Naive thymus-derived CD8-positive, alpha-beta T cell (primary cell): ENCODE measurements at regions not wholly inside any gene's neighbourhood (a gene's known extent, or its start where the extent isn't known, plus 50 kb on each side); places are given as distances from the start of the nearest gene placed in this dataset.

Source experiments
- ATAC-seq, 2 donors: fragments of 150-1000 bp; cut with Tn5 transposase in 1 of 2; sonication (Bioruptor Pico), chemical (Tn5 transposase) in 1 of 2; 1 replicate in 1 of 2; 2 replicates in 1 of 2; pipeline ENCODE4 v1.10.0; 2021; ENCODE audit warnings: mild to moderate bottlenecking in 2 of 2, moderate library complexity in 2 of 2
- POLR2A ChIA-PET: fragments of 350-600 bp; sonication (Branson Sonifier 250); formaldehyde crosslinking; loops from one replicate; lab custom pipeline; 2021; ENCODE audit warnings: antibody characterized with exemption; lab: Charles Lee
- DNase-seq, 10 donors: peaks; one replicate each; pipeline versions ENCODE4 v3.0.0 to v3.0.0-alpha.2; 2020 to 2022
- H3K27ac Mint-ChIP-seq, 10 donors: one replicate each; pipeline ENCODE4 v1.8.0; 2020 to 2022; ENCODE audit warnings: mild to moderate bottlenecking in 10 of 10, mixed read lengths in 10 of 10, moderate library complexity in 4 of 10, inconsistent platforms in 1 of 10
- H3K27me3 Mint-ChIP-seq, 5 donors: one replicate each; pipeline ENCODE4 v1.8.0; 2021 to 2022; ENCODE audit warnings: mixed read lengths in 5 of 5
- H3K36me3 Mint-ChIP-seq, 3 donors: one replicate each; pipeline ENCODE4 v1.8.0; 2020 to 2022; ENCODE audit warnings: mixed read lengths in 3 of 3, mild to moderate bottlenecking in 2 of 3, inconsistent platforms in 1 of 3
- H3K4me1 Mint-ChIP-seq, 4 donors: one replicate each; pipeline ENCODE4 v1.8.0; 2021 to 2022; ENCODE audit warnings: mixed read lengths in 4 of 4
- H3K4me3 Mint-ChIP-seq, 10 donors: one replicate each; pipeline ENCODE4 v1.8.0; 2020 to 2022; ENCODE audit warnings: mild to moderate bottlenecking in 10 of 10, mixed read lengths in 10 of 10, moderate library complexity in 6 of 10, inconsistent platforms in 1 of 10
- H3K9me3 Mint-ChIP-seq, 9 donors: one replicate each; pipeline ENCODE4 v1.8.0; 2020 to 2022; ENCODE audit warnings: mixed read lengths in 9 of 9, mild to moderate bottlenecking in 3 of 9, inconsistent platforms in 1 of 9, moderate library complexity in 1 of 9

DNA sequence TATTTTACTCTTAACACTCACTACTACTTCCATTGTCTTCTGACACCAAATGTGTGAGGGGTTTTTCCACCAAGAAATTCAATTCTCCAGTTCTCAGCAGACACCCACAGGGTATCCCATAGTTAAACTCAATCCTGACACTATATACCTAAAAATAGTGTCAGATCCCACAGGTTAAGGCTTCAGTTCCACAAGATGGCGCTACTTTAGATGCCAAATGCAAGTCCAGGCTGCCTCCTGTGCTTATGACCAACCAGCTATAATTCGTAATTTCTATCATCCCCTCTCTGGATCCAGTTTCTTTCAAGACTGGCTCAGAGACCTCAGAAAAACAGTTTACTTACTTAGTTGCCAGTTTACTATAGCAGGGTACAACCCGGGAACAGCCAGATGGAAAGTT lies 1146.2 kb upstream of the SPRY2 start:
- DNase-seq (no peak), ATAC-seq (no peak)
- Mint-ChIP-seq H3K4me1 (no peaks in the 10 kb centered on the region), H3K36me3 (no peaks in the 10 kb centered on the region), H3K9me3 (peaks cover 0 to 22% (median 4%) of the 10 kb centered on the region in 9 donors), H3K27me3 (no peaks in the 10 kb centered on the region), H3K4me3 (no peak overlapping the region), H3K27ac (no peak overlapping the region)
- POLR2A ChIA-PET = no interaction called here

DNA sequence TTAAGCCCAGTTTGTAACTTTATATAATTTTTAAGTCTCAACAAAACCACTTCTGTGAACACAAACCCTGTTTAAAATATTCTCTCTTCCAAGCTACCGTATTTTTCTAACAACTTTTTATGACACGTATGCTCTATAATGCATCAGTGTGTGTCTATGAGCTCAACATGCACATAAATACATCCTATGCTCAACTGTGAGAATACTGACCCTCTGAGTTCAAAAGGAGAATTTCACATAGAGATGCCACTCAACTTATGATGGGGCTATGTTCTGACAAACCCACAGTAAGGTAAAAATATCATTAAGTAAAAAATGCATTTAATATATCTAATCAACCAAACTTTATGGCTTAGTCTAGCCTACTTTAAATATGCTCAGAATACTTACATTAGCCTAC lies 1139.7 kb upstream of the SPRY2 start:
- no peak for DNase-seq
- no peaks in the 10 kb centered on the region for H3K36me3 Mint-ChIP-seq
- peaks cover 0 to 22% (median 11%) of the 10 kb centered on the region in 9 donors for H3K9me3 Mint-ChIP-seq
- POLR2A ChIA-PET = no interaction called here
- no peaks in the 10 kb centered on the region for H3K4me1 Mint-ChIP-seq
- H3K4me3 Mint-ChIP-seq = no peak overlapping the region
- H3K27me3 Mint-ChIP-seq = no peaks in the 10 kb centered on the region
- ATAC-seq = no peak
- H3K27ac Mint-ChIP-seq = no peak overlapping the region

DNA sequence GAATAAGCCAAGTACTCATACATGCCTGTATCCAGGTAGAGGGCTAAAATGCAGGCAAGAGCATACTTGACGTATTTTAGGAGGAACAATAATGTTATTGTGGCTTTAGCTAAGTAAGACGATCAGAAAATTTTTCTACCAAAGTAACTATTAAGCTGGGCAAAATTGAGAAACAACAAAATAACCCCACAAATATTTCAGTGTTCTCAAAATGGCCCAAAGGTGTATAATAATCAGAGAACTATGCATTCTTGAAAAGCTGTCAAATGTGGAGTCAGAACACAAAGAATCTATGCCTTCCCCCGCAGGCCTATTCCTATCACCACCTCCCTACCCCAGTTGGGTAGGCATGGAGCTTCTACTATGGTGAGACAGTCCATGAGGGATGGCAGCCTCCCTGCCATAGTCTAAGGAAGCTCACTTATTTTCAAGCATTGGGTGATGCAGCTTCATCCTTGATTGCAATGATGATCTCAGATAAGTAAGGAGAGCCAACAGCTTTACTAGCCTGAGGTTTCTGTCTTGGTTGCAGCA lies 1132.5 kb upstream of the SPRY2 start:
- Mint-ChIP-seq H3K4me3 (no peak overlapping the region), H3K36me3 (no peaks in the 10 kb centered on the region), H3K27me3 (no peaks in the 10 kb centered on the region), H3K27ac (no peak overlapping the region), H3K9me3 (peaks cover 0 to 36% (median 8%) of the 10 kb centered on the region in 9 donors), H3K4me1 (no peaks in the 10 kb centered on the region)
- DNase-seq (peak in 1 of 10 donors; percentile 53), ATAC-seq (no peak)
- POLR2A ChIA-PET = no interaction called here

DNA sequence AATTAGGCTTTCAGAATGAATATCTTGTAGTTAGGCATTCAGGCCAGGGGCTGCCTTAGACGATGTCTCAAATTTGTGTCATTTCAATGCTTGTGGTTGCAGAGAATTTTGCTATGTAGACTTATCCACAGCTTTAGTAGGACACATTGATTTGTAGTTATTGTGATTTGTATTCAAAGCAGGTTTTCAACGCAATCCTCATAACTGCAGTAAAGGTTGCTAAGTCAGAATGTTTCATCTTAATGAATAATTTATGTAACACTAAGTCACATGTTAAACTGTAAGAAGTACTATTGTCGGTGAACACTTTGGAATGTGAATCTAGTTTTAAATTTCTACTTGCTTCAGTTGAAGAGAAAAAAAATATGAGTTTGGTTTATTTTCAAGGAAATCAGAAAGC lies 1117.2 kb upstream of the SPRY2 start:
- ATAC-seq (no peak), DNase-seq (no peak)
- Mint-ChIP-seq H3K27me3 (no peaks in the 10 kb centered on the region), H3K4me1 (no peaks in the 10 kb centered on the region), H3K4me3 (no peak overlapping the region), H3K36me3 (no peaks in the 10 kb centered on the region), H3K9me3 (peaks cover 0 to 20% (median 13%) of the 10 kb centered on the region in 9 donors), H3K27ac (no peak overlapping the region)
- POLR2A ChIA-PET = no interaction called here

DNA sequence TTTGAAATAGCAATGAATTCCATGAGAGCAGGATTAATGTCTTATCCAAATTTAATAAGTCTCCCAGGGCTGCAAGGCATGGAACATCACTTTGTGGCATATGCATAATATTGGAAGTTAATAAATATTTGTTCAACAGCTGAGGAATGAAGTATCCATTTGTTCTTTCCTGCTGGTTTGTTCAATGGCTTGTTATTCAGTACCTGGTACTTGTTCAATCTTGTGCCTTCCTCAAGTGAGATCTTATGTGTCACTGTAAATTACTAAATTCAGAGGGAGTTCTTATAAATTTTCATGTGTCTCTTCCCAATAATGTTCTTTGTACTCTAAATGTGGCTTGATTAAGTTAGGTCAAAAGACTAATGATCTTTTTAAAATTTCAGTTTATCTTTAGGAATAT lies 1105.5 kb upstream of the SPRY2 start:
- POLR2A ChIA-PET = no interaction called here
- peaks cover 0 to 30% (median 12%) of the 10 kb centered on the region in 9 donors for H3K9me3 Mint-ChIP-seq
- DNase-seq = no peak
- no peaks in the 10 kb centered on the region for H3K4me1 Mint-ChIP-seq
- no peak overlapping the region for H3K4me3 Mint-ChIP-seq
- ATAC-seq = no peak
- no peak overlapping the region for H3K27ac Mint-ChIP-seq
- no peaks in the 10 kb centered on the region for H3K27me3 Mint-ChIP-seq
- H3K36me3 Mint-ChIP-seq = no peaks in the 10 kb centered on the region

DNA sequence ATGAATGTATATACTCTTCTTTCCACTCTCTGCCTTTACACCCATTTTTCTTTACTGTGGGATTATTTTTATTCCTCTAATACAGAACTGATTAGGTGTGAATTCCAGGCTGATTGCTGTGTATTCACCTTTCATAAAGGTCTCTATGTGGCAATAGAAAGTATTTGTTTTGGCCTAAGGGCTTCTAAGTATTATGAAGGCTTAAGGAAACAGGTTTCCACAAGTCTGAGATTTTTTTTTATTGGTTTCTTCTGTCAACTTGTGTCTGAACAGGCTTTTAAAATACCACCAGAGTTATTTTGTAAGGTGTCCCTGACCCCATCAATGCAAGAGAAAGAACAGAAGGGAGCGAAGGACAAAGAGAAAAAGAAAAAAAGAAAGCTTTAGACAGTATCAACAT lies 1102.0 kb upstream of the SPRY2 start:
- Mint-ChIP-seq H3K4me1 (no peaks in the 10 kb centered on the region), H3K4me3 (no peak overlapping the region), H3K27ac (no peak overlapping the region), H3K27me3 (no peaks in the 10 kb centered on the region), H3K9me3 (peaks cover 0 to 23% (median 9%) of the 10 kb centered on the region in 9 donors), H3K36me3 (no peaks in the 10 kb centered on the region)
- DNase-seq (no peak), ATAC-seq (no peak)
- POLR2A ChIA-PET = no interaction called here

DNA sequence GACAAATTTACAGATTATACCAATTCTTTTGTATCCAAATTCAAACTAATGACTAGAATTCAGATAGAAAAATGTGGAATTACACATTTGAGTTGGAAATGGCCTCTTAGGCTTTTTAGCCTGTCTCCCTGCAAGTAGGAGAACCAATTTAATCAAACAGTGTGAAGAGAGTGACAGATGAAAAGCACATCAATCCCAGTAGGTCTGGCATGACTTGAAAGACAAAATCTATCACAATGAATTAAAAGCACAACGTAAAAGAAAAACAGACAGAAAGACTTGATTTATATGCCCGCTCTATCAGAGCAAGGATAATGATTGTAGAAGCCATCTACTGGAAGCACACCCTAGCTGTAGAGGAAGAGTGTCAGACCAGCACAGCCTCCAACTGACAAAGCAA lies 1084.4 kb upstream of the SPRY2 start:
- Mint-ChIP-seq H3K27me3 (no peaks in the 10 kb centered on the region), H3K27ac (no peak overlapping the region), H3K4me1 (no peaks in the 10 kb centered on the region), H3K4me3 (no peak overlapping the region), H3K9me3 (peaks cover 2 to 31% (median 13%) of the 10 kb centered on the region in 9 donors), H3K36me3 (peaks cover 0 to 8% (median 0%) of the 10 kb centered on the region in 3 donors)
- no peak for ATAC-seq
- no peak for DNase-seq
- POLR2A ChIA-PET = no interaction called here

DNA sequence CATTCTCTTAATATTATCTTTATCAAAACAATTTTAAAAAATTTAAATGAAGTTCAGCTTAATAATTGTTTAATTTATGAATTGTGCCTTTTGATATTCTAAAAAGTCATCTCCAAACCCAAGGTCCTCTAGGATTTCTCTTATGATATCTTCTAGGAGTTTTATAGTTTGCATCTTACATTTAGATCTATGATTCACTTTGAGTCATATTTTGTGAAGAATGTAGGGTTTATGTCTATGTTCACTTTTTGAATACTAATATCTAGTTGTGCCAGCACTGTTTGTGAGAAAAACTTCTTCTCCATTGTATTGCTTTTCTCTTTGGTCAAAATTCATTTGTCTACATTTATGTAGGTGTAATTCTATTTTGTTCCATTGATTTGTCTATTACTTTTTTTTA lies 1068.4 kb upstream of the SPRY2 start:
- ATAC-seq (no peak), DNase-seq (no peak)
- Mint-ChIP-seq H3K27ac (no peak overlapping the region), H3K27me3 (no peaks in the 10 kb centered on the region), H3K36me3 (no peaks in the 10 kb centered on the region), H3K4me3 (no peak overlapping the region), H3K9me3 (peaks cover 3 to 33% (median 12%) of the 10 kb centered on the region in 9 donors), H3K4me1 (no peaks in the 10 kb centered on the region)
- POLR2A ChIA-PET = no interaction called here

DNA sequence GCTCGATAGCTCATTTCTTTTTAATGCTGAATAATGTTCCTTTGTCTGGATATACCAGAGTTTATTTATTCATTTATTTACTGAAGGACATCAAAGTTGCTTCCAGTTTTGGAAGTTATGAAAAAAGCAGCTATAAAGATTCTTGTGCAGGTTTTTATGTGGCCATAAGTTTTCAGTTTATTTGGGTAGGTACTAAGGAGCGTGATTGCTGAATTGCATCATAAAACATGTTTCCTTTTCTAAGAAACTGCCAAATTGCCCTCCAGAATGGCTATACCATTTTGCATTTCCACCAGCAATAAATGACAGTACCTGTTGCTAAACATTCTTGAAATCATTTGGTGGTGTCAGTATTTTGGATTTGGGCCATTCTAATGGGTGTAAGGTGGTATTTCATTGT lies 1067.7 kb upstream of the SPRY2 start:
- no peaks in the 10 kb centered on the region for H3K4me1 Mint-ChIP-seq
- H3K27me3 Mint-ChIP-seq = no peaks in the 10 kb centered on the region
- POLR2A ChIA-PET = no interaction called here
- no peak overlapping the region for H3K4me3 Mint-ChIP-seq
- peaks cover 0 to 33% (median 9%) of the 10 kb centered on the region in 9 donors for H3K9me3 Mint-ChIP-seq
- ATAC-seq (no peak), DNase-seq (no peak)
- H3K36me3 Mint-ChIP-seq = no peaks in the 10 kb centered on the region
- H3K27ac Mint-ChIP-seq = no peak overlapping the region

DNA sequence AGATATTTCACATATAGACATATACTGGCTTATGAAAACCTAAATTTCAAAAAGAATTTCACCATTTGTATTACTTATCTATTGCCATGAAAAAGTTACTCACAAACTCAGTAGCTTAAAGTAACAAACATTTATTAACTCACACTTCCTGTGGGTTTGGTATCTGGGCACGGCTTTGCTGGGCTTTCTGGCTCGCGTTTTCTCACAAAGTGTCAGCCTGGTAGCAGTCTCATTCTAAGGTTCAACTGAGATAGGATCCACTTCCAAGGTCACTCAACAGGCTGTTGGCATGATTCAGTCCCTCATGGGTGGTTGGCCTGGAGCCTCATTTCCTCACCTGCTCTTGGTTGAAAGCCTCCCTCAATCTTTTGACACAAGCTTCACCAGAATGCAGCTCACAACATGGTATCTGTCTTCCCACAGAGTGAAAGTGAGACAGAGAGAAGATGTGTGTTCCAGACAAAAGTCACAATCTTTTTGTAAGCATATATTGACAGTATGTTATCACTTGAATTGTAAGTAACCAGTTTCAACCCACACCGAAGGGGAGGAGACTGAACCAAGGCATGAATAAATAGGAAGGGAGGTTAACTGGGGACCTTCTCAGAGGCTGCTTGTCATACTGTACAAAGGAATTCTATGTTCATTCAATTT lies 1065.8 kb upstream of the SPRY2 start:
- no peak for DNase-seq

DNA sequence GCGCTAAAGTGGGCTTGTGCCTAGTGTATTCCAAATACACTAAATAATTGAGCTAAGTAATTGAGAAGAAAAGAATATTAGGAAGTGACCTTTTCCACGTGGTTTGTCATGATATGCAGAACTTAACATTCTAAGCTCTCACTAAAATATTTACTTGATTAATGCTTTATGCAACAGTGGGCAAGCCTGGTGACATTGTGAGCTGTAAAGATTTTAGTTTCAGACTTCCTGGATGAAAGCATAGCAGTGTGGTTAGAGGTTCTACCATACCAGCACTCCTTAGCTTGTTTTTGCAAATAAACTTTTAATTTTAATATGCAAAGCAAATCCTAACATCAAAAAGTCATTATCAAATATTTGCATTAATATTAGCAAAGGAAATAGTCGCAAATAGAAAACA lies 1065.1 kb upstream of the SPRY2 start:
- H3K9me3 Mint-ChIP-seq = peaks cover 0 to 24% (median 9%) of the 10 kb centered on the region in 9 donors
- POLR2A ChIA-PET = no interaction called here
- DNase-seq = no peak
- no peak overlapping the region for H3K27ac Mint-ChIP-seq
- no peaks in the 10 kb centered on the region for H3K27me3 Mint-ChIP-seq
- H3K36me3 Mint-ChIP-seq = no peaks in the 10 kb centered on the region
- no peak for ATAC-seq
- H3K4me1 Mint-ChIP-seq = no peaks in the 10 kb centered on the region
- no peak overlapping the region for H3K4me3 Mint-ChIP-seq

More for the DNA sequence above, 1065.8 kb upstream of the SPRY2 start:
- Mint-ChIP-seq H3K36me3 (no peaks in the 10 kb centered on the region), H3K27me3 (no peaks in the 10 kb centered on the region), H3K4me1 (no peaks in the 10 kb centered on the region), H3K27ac (no peak overlapping the region), H3K9me3 (peaks cover 0 to 31% (median 9%) of the 10 kb centered on the region in 9 donors), H3K4me3 (no peak overlapping the region)
- no peak for ATAC-seq
- POLR2A ChIA-PET = no interaction called here

DNA sequence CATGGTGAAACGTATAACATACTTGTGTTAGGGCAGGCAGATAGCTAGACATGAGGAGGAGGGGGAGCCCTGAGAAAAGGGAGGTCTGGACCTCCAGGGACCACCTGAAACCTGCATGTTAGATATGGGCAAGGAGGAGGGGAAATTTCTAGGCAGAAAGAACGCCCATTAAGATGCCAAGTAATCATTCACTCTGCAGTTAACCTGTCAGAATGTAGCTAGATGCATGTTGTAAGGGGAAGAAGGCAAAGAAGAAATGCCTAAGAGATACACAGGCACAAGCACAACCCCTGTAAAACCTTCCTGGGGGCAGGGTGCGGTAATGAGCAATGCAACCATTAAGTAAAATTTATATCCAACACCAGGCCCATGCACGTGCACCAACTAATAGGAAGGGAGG lies 1055.3 kb upstream of the SPRY2 start:
- Mint-ChIP-seq H3K9me3 (peaks cover 0 to 19% (median 11%) of the 10 kb centered on the region in 9 donors), H3K27me3 (no peaks in the 10 kb centered on the region), H3K27ac (no peak overlapping the region), H3K36me3 (peaks cover 0 to 4% (median 0%) of the 10 kb centered on the region in 3 donors), H3K4me1 (no peaks in the 10 kb centered on the region), H3K4me3 (no peak overlapping the region)
- POLR2A ChIA-PET = no interaction called here
- DNase-seq = no peak
- ATAC-seq = no peak

DNA sequence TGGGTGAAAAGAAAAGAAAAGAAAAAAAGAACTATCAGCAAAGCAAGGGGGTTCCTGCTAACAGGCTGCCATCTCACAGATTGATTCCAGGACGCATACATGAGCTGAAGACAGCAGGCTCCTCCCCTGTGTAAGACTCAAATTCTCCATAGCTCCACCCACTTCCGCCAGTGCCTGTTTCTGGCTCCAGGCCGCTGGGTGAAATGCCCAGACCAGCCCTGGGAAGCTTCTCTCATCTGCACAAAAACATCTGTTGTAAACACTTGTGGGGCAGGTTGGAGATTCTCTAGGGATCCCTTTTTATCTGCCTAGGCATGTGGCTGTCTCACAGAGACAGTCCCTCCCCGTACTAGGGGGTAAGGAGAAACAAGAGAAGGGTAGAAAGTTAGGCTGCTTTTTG lies 1054.4 kb upstream of the SPRY2 start:
- DNase-seq = no peak
- H3K36me3 Mint-ChIP-seq = peaks cover 0 to 4% (median 0%) of the 10 kb centered on the region in 3 donors
- H3K27me3 Mint-ChIP-seq = no peaks in the 10 kb centered on the region
- peaks cover 0 to 19% (median 11%) of the 10 kb centered on the region in 9 donors for H3K9me3 Mint-ChIP-seq
- no peak overlapping the region for H3K4me3 Mint-ChIP-seq
- H3K27ac Mint-ChIP-seq = no peak overlapping the region
- no peak for ATAC-seq
- no peaks in the 10 kb centered on the region for H3K4me1 Mint-ChIP-seq
- POLR2A ChIA-PET = no interaction called here

DNA sequence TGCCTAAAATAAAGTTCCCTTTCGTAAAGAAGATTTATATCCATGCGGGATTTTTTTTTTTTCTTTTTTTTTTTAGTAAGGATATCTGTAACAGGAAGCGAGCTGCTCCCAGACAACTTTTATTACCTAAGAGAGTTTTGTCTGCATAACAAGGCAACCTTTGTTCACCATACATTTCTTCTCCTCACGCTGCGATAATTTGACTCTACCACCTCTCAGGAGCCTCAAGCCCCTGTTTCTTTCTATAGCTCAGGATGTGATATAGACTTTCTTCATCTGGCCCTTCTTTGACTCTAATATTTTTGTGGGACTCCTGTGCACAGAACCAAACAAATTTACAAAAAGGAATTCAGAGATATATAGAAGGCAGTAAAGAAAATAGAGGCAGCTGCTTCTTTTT lies 1053.7 kb upstream of the SPRY2 start:
- H3K27me3 Mint-ChIP-seq = no peaks in the 10 kb centered on the region
- H3K9me3 Mint-ChIP-seq = peaks cover 0 to 20% (median 11%) of the 10 kb centered on the region in 9 donors
- ATAC-seq (no peak), DNase-seq (no peak)
- peaks cover 0 to 4% (median 0%) of the 10 kb centered on the region in 3 donors for H3K36me3 Mint-ChIP-seq
- no peaks in the 10 kb centered on the region for H3K4me1 Mint-ChIP-seq
- H3K27ac Mint-ChIP-seq = no peak overlapping the region
- POLR2A ChIA-PET = no interaction called here
- H3K4me3 Mint-ChIP-seq = no peak overlapping the region
